Esophagus muscularis mucosa (tissue), 4 donors: ENCODE measurements at regions not wholly inside any gene's neighbourhood (a gene's known extent, or its start where the extent isn't known, plus 50 kb on each side); places are given as distances from the start of the nearest gene placed in this dataset.
"Not testable (repeated sequence)": the region's sequence is repeated elsewhere in the genome, so short reads cannot be mapped to it uniquely, and the experiment has no call there.

ENCODE experiments used
- EP300 ChIP-seq: sonication (generic); formaldehyde crosslinking; IDR thresholded peaks from one replicate; pipeline ENCODE4 v1.6.1; 2017; ENCODE audit warnings: antibody characterized with exemption
- POLR2A ChIP-seq: fragments of 450-650 bp; IDR thresholded peaks from one replicate; pipeline ENCODE4 v1.6.1; 2017; ENCODE audit warnings: antibody characterized with exemption, moderate library complexity, mild to moderate bottlenecking, low read depth
- POLR2AphosphoS5 ChIP-seq, 2 donors: sonication (generic); formaldehyde crosslinking; IDR thresholded peaks; one replicate each; pipeline ENCODE4 v1.6.1; 2017; ENCODE audit warnings: antibody characterized with exemption in 2 of 2
- TF ChIP-seq, protein P1 (sequence below), 3 experiments: fragments of 200-600 bp in 2 of 3; fragments of 450-650 bp in 1 of 3; sonication (generic) in 2 of 3; IDR thresholded peaks; one replicate each; pipeline ENCODE4 v1.5.1; 2017 to 2019; ENCODE audit warnings: antibody characterized with exemption in 3 of 3, mild to moderate bottlenecking in 2 of 3, moderate library complexity in 1 of 3

DNA sequence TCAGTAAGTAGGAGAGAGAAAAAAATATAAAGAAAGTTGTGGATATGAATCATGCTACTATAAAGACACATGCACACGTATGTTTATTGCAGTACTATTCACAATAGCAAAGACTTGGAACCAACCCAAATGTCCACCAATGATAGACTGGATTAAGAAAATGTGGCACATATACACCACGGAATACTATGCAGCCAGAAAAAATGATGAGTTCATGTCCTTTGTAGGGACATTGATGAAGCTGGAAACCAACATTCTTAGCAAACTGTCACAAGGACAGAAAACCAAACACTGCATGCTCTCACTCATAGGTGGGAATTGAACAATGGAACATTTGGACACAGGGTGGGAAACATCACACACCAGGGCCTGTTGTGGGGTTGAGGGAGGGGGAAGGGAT, 200.3 kb upstream of the IVNS1ABP start:
- TF ChIP-seq, protein P1, sequence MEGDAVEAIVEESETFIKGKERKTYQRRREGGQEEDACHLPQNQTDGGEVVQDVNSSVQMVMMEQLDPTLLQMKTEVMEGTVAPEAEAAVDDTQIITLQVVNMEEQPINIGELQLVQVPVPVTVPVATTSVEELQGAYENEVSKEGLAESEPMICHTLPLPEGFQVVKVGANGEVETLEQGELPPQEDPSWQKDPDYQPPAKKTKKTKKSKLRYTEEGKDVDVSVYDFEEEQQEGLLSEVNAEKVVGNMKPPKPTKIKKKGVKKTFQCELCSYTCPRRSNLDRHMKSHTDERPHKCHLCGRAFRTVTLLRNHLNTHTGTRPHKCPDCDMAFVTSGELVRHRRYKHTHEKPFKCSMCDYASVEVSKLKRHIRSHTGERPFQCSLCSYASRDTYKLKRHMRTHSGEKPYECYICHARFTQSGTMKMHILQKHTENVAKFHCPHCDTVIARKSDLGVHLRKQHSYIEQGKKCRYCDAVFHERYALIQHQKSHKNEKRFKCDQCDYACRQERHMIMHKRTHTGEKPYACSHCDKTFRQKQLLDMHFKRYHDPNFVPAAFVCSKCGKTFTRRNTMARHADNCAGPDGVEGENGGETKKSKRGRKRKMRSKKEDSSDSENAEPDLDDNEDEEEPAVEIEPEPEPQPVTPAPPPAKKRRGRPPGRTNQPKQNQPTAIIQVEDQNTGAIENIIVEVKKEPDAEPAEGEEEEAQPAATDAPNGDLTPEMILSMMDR (IDR thresholded peaks at IDR 0.05): not testable (repeated sequence)
- TF ChIP-seq POLR2AphosphoS5 (IDR thresholded peaks at IDR 0.05); POLR2A; EP300: not testable (repeated sequence)
